ENCODE measurements at regions not wholly inside any gene's neighbourhood (a gene's known extent, or its start where the extent isn't known, plus 50 kb on each side); places are given as distances from the start of the nearest gene placed in this dataset.
"Not testable (repeated sequence)": the region's sequence is repeated elsewhere in the genome, so short reads cannot be mapped to it uniquely, and the experiment has no call there.

DNA sequence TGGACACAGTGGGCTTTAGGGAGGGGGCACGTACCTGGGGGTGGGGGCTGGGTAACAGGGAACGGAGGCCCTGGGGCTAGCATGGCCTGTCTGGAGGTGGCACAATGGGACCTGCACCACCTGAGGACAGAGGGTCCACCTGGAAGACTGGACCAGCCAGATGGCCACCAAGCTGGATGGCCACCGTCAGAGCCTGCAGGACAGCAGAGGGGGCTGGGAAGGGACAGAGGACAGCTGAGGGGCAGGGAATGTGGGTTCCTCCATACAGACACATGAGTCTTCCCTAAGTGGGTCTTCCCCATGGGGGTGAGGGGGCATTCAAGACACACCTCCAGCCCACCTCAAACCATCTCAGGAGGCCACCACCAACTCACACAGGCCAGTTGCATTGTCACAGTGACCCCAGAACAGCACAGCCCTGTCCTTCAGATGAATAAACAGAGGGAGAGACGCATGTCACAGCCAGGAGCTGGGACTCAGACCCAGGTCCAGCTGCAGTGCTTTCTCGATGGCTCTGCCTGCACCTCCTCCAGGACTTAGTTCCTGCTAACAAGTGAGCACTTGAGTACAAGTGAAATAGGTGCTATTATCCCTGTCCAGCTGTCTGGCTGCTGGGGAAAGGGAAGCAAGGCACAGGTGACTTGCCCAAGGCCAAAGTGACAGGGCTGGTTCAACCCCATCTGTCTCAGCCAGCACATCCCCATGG, 52.4 kb upstream of the CSPG4 start:
- not testable (repeated sequence) for DNase-seq (ENCODE audit: low read depth in 4 of 4, low spot score in 3 of 4)

DNA sequence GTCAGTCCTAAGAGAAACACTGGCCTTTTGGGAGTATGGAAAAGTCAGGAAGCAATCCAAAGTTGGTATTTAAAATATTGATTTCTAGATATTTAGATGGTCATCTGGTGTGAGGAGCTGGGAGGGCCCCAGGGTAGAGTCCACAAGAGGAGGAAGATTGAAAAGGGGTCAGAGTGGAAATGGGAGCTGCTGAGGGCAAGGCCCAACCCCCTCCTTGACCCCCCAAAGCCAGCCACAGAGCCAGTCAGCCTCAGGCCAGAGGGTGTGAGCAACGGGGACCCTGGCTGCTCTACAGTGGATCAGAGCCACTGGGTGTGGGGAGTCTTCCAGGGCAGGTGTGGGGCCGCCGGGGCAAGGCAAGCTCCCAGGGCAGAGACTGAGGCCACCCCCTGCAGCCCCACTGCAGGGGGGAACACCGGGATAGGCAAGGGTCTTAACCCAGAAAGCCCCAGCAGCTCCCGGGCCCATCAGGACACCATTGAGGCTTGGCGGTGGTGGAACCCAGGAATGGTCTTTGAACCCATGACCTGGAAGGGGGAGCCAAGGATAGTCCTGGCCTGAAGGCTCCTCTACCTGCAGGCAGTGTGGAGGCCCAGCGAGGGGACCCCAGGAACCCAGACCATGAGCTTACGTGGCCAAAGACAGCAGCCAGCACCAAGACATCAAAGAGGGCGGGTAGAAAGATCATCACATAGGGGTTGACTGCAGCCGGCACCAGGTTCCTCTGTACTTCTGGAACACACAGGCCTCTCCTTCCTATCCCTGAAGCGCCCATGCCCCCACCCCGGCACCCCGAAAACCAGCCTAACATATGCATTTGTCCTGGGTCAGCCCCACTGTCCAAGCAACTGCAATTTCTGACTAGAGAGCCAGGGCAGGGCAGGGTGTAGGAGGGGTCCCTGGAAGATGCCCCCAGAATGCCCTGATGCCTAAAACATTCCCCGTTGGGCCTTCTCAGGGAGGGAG, 51.3 kb upstream of the CSPG4 start:
- DNase-seq (ENCODE audit: low read depth in 4 of 4, low spot score in 3 of 4): not testable (repeated sequence)

DNA sequence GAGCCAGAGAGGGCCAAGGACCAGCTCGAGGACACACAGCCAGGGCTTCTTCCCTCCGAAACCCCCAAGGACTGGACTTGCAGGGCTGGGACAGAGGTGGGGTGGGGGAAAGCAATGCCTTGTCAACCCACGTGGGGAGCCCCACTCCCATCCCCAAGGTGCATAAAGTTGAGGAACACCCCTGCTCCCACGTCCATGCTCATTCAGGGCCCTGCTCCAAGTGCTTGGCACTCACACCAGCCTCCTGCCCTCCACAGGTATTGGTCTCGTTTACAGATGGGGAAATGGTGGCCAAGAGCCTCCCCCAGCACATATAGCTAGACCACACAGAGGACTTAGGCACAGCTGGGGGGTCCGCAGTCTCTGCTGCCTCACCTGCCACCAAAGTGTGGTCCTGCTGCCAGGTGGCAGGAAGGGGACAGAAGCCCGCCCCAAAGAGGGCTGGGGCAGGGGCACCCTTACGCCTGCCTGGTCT, 50.5 kb upstream of the CSPG4 start:
- no peak for DNase-seq (ENCODE audit: low read depth in 4 of 4, low spot score in 3 of 4)

Data from right renal pelvis (tissue), 4 donors.